ENCODE measurements at regions not wholly inside any gene's neighbourhood (a gene's known extent, or its start where the extent isn't known, plus 50 kb on each side); places are given as distances from the start of the nearest gene placed in this dataset.

DNA sequence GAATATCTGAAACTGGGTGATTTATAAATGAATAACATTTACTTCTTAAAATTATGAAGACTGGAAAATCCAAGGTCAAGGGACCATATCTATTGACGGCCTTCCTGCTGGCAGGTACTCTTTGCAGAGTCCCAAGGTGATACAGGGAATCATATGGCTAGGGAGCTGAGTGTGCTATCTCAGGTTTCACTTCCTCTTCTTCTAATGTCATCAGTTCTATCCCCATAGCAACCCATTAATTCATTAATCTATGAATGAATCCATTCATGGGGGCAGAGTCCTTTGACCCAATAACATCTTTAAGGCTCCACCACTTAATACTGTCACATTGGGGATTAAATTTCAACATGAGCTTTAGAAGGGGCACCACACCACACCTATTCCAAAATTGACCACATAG lies 772.0 kb downstream of the HACE1 start:
- TF ChIP-seq, protein P1, sequence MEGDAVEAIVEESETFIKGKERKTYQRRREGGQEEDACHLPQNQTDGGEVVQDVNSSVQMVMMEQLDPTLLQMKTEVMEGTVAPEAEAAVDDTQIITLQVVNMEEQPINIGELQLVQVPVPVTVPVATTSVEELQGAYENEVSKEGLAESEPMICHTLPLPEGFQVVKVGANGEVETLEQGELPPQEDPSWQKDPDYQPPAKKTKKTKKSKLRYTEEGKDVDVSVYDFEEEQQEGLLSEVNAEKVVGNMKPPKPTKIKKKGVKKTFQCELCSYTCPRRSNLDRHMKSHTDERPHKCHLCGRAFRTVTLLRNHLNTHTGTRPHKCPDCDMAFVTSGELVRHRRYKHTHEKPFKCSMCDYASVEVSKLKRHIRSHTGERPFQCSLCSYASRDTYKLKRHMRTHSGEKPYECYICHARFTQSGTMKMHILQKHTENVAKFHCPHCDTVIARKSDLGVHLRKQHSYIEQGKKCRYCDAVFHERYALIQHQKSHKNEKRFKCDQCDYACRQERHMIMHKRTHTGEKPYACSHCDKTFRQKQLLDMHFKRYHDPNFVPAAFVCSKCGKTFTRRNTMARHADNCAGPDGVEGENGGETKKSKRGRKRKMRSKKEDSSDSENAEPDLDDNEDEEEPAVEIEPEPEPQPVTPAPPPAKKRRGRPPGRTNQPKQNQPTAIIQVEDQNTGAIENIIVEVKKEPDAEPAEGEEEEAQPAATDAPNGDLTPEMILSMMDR (IDR thresholded peaks at IDR 0.05; ENCODE audit: low read depth, low read length), result no peak
- no peak for TF ChIP-seq EZH2phosphoT487 (IDR thresholded peaks at IDR 0.05; ENCODE audit: low read depth)
